GM18505 (cell line): ENCODE measurements at regions not wholly inside any gene's neighbourhood (a gene's known extent, or its start where the extent isn't known, plus 50 kb on each side); places are given as distances from the start of the nearest gene placed in this dataset.
"Not testable (repeated sequence)": the region's sequence is repeated elsewhere in the genome, so short reads cannot be mapped to it uniquely, and the experiment has no call there.

Experiments used
- ATAC-seq: cut with Tn5 transposase; IDR thresholded peaks from one replicate; pipeline ENCODE4 v1.9.1; 2021; ENCODE audit not compliant: unreplicated experiment
- POLR2A ChIP-seq: IDR thresholded peaks from 4 replicates; pipeline ENCODE4 v1.6.1; 2011; ENCODE audit warnings: borderline replicate concordance; ENCODE audit not compliant: insufficient read depth, insufficient read length; ENCODE audit errors: extremely low read depth

- ATAC-seq: no peak
- no peak for TF ChIP-seq POLR2A
Measured at GRCh38 chrX:46036508-46036907, 508.7 kb downstream of the ZNF674 start.

GRCh38 chrX:46034868-46035267, 510.4 kb downstream of the ZNF674 start:
- no peak for ATAC-seq
- no peak for TF ChIP-seq POLR2A

GRCh38 chrX:46029777-46030176, 515.4 kb downstream of the ZNF674 start:
- no peak for TF ChIP-seq POLR2A
- no peak for ATAC-seq

- no peak for ATAC-seq
- TF ChIP-seq POLR2A: no peak
Measured at GRCh38 chrX:46016296-46016695, 528.9 kb downstream of the ZNF674 start.

- ATAC-seq: no peak
- TF ChIP-seq POLR2A: no peak
Measured at GRCh38 chrX:46015653-46016052, 529.6 kb downstream of the ZNF674 start.

- ATAC-seq: no peak
- no peak for TF ChIP-seq POLR2A
Measured at GRCh38 chrX:45992402-45993123, 552.7 kb downstream of the ZNF674 start.

- no peak for TF ChIP-seq POLR2A
- ATAC-seq: no peak
Measured at GRCh38 chrX:45986971-45987370, 558.2 kb downstream of the ZNF674 start.

- no peak for TF ChIP-seq POLR2A
- no peak for ATAC-seq
Measured at GRCh38 chrX:45986081-45986480, 559.1 kb downstream of the ZNF674 start.

- not testable (repeated sequence) for ATAC-seq
Measured at GRCh38 chrX:45982958-45983727, 562.1 kb downstream of the ZNF674 start.

GRCh38 chrX:45980726-45981125, 564.5 kb downstream of the ZNF674 start:
- no peak for TF ChIP-seq POLR2A
- no peak for ATAC-seq

GRCh38 chrX:45975633-45976032, 569.6 kb downstream of the ZNF674 start:
- ATAC-seq: no peak

GRCh38 chrX:45972636-45973035, 572.6 kb downstream of the ZNF674 start:
- no peak for TF ChIP-seq POLR2A

More at GRCh38 chrX:45975633-45976032, 569.6 kb downstream of the ZNF674 start:
- TF ChIP-seq POLR2A: no peak

GRCh38 chrX:45959567-45959966, 585.7 kb downstream of the ZNF674 start:
- TF ChIP-seq POLR2A: no peak
- ATAC-seq: no peak

More at GRCh38 chrX:45972636-45973035, 572.6 kb downstream of the ZNF674 start:
- ATAC-seq: no peak

GRCh38 chrX:45956191-45956870, 588.9 kb downstream of the ZNF674 start:
- no peak for ATAC-seq
- TF ChIP-seq POLR2A: no peak

GRCh38 chrX:45955661-45956060, 589.6 kb downstream of the ZNF674 start:
- no peak for ATAC-seq
- TF ChIP-seq POLR2A: no peak
